ENCODE measurements at regions not wholly inside any gene's neighbourhood (a gene's known extent, or its start where the extent isn't known, plus 50 kb on each side); places are given as distances from the start of the nearest gene placed in this dataset.

DNA sequence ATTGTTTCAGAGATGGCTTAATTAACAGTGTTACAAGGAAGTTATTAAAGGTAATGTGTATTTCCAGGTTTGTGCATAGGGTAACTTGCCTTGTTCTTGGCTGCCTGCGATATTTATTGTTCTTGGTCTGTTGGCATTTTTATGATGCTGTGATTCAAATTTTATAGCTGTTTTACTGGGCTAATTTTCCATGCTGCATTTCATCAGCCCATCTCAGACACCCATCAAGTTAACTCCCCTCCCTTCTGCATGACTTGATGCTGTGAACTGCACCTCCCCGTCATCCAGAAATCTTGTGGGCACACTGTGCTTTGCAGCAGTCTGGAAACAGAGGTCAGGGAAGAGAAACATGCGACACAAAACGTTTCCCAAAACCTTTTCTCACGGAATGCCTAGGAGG lies 1049.2 kb downstream of the AACS start:
- Histone ChIP-seq H3K4me1 (replicated peaks in 1 of 2) (no peaks in the 10 kb centered on the region), H3K36me3 (replicated peaks in 1 of 2) (no peaks in the 10 kb centered on the region), H3K27ac (no peak overlapping the region), H3K27me3 (no peaks in the 10 kb centered on the region), H3K4me3 (no peak overlapping the region), H3K9me3 (replicated peaks in 1 of 3) (no peaks in the 10 kb centered on the region)
- no peak for DNase-seq
- 54 to 67% (median 60%) methylated on average over 5 of the region's 5 CpGs for WGBS, 4 donors
- intact Hi-C loops (cut with DNase I) = no loop called here
- TF ChIP-seq POLR2A (IDR thresholded peaks at IDR 0.05) (no peak), CTCF (IDR thresholded peaks at IDR 0.05) (no peak)

- no peaks in the 10 kb centered on the region for H3K9me3 ChIP-seq (replicated peaks in 1 of 3)
- H3K4me3 ChIP-seq = no peak overlapping the region
- WGBS, 4 donors = 63 to 73% (median 66%) methylated on average over 3 of the region's 3 CpGs
- no peak for TF ChIP-seq CTCF (IDR thresholded peaks at IDR 0.05)
- H3K27ac ChIP-seq = no peak overlapping the region
- no peaks in the 10 kb centered on the region for H3K36me3 ChIP-seq (replicated peaks in 1 of 2)
- no peaks in the 10 kb centered on the region for H3K27me3 ChIP-seq
- intact Hi-C loops (cut with DNase I) = no loop called here
- no peak for DNase-seq
- H3K4me1 ChIP-seq (replicated peaks in 1 of 2) = no peaks in the 10 kb centered on the region
These were observed 1052.3 kb downstream of the AACS start for GRCh38 chr12:126117502-126117901.

GRCh38 chr12:126139355-126139754 lies 1074.1 kb downstream of the AACS start:
- DNase-seq = no peak
- intact Hi-C loops (cut with DNase I) = no loop called here
- WGBS, 4 donors = 91 to 100% (median 93%) methylated on average over 5 of the region's 5 CpGs

GRCh38 chr12:126144603-126145002 lies 1079.4 kb downstream of the AACS start:
- 74 to 87% (median 79%) methylated on average over 4 of the region's 4 CpGs for WGBS, 4 donors

More at GRCh38 chr12:126139355-126139754, 1074.1 kb downstream of the AACS start:
- TF ChIP-seq POLR2A (IDR thresholded peaks at IDR 0.05) = no peak
- TF ChIP-seq CTCF (IDR thresholded peaks at IDR 0.05) = no peak
- Histone ChIP-seq H3K9me3 (replicated peaks in 1 of 3) (no peaks in the 10 kb centered on the region), H3K4me3 (no peak overlapping the region), H3K36me3 (replicated peaks in 1 of 2) (no peaks in the 10 kb centered on the region), H3K27me3 (no peaks in the 10 kb centered on the region), H3K4me1 (replicated peaks in 1 of 2) (no peaks in the 10 kb centered on the region), H3K27ac (no peak overlapping the region)

More at GRCh38 chr12:126144603-126145002, 1079.4 kb downstream of the AACS start:
- TF ChIP-seq POLR2A (IDR thresholded peaks at IDR 0.05) = no peak
- TF ChIP-seq CTCF (IDR thresholded peaks at IDR 0.05) = no peak
- H3K9me3 ChIP-seq (replicated peaks in 1 of 3) = no peaks in the 10 kb centered on the region
- no peak overlapping the region for H3K27ac ChIP-seq
- no peaks in the 10 kb centered on the region for H3K36me3 ChIP-seq (replicated peaks in 1 of 2)
- H3K4me1 ChIP-seq (replicated peaks in 1 of 2) = no peaks in the 10 kb centered on the region
- intact Hi-C loops (cut with DNase I) = no loop called here
- H3K27me3 ChIP-seq = no peaks in the 10 kb centered on the region
- DNase-seq = no peak
- H3K4me3 ChIP-seq = no peak overlapping the region

Measured in adrenal gland (tissue), 9 donors.